Mesothelial cell of epicardium (in vitro differentiated cells): ENCODE measurements at regions not wholly inside any gene's neighbourhood (a gene's known extent, or its start where the extent isn't known, plus 50 kb on each side); places are given as distances from the start of the nearest gene placed in this dataset.

ENCODE experiments used
- DNase-seq, 2 experiments: peaks; one replicate each; pipeline ENCODE4 v3.0.0; 2021; ENCODE audit warnings: low spot score in 2 of 2; ENCODE audit not compliant: unreplicated experiment in 2 of 2
- H3K27ac Mint-ChIP-seq: 2 replicates; pipeline ENCODE4 v1.8.0; 2021; ENCODE audit warnings: mixed read lengths
- H3K27me3 Mint-ChIP-seq: 2 replicates; pipeline ENCODE4 v1.8.0; 2021; ENCODE audit warnings: low read depth, mixed read lengths
- H3K36me3 Mint-ChIP-seq: 2 replicates; pipeline ENCODE4 v1.8.0; 2021; ENCODE audit warnings: mixed read lengths
- H3K4me1 Mint-ChIP-seq: 2 replicates; pipeline ENCODE4 v1.8.0; 2021; ENCODE audit warnings: mixed read lengths
- H3K4me3 Mint-ChIP-seq: 2 replicates; pipeline ENCODE4 v1.8.0; 2021; ENCODE audit warnings: mild to moderate bottlenecking, moderate library complexity, mixed read lengths
- H3K9me3 Mint-ChIP-seq: 2 replicates; pipeline ENCODE4 v1.8.0; 2021; ENCODE audit warnings: mixed read lengths
- CTCF ChIP-seq: fragments of 200-600 bp; sonication (generic); IDR thresholded peaks from one replicate; pipeline ENCODE4 v1.5.0; 2021; ENCODE audit warnings: antibody characterized with exemption; ENCODE audit not compliant: unreplicated experiment

- H3K27ac Mint-ChIP-seq, result no peak overlapping the region
- no peaks in the 10 kb centered on the region for H3K4me1 Mint-ChIP-seq
- no peak for TF ChIP-seq CTCF
- no peaks in the 10 kb centered on the region for H3K36me3 Mint-ChIP-seq
- DNase-seq, result no peak
- peaks cover 11% of the 10 kb centered on the region for H3K27me3 Mint-ChIP-seq
- no peak overlapping the region for H3K4me3 Mint-ChIP-seq
- H3K9me3 Mint-ChIP-seq, result no peaks in the 10 kb centered on the region
Measured at GRCh38 chr13:61935710-61936109, 520.1 kb upstream of the PCDH20 start.

- Mint-ChIP-seq H3K4me1 (peaks cover 6% of the 10 kb centered on the region), H3K27ac (no peak overlapping the region), H3K4me3 (no peak overlapping the region), H3K9me3 (peaks cover 19% of the 10 kb centered on the region), H3K36me3 (no peaks in the 10 kb centered on the region), H3K27me3 (peaks cover 4% of the 10 kb centered on the region)
- DNase-seq, result no peak
- TF ChIP-seq CTCF, result no peak
Measured at GRCh38 chr13:61927648-61928047, 512.0 kb upstream of the PCDH20 start.

- DNase-seq, result no peak
- Mint-ChIP-seq H3K4me3 (no peak overlapping the region), H3K4me1 (no peaks in the 10 kb centered on the region), H3K27ac (no peak overlapping the region), H3K36me3 (no peaks in the 10 kb centered on the region), H3K9me3 (peaks cover 10% of the 10 kb centered on the region), H3K27me3 (no peaks in the 10 kb centered on the region)
- TF ChIP-seq CTCF, result no peak
Measured at GRCh38 chr13:61918841-61919240, 503.2 kb upstream of the PCDH20 start.

- Mint-ChIP-seq H3K4me1 (no peaks in the 10 kb centered on the region), H3K27me3 (no peaks in the 10 kb centered on the region), H3K36me3 (no peaks in the 10 kb centered on the region), H3K9me3 (no peaks in the 10 kb centered on the region), H3K4me3 (no peak overlapping the region), H3K27ac (no peak overlapping the region)
- DNase-seq, result no peak
- TF ChIP-seq CTCF, result no peak
Measured at GRCh38 chr13:61916483-61916882, 500.8 kb upstream of the PCDH20 start.

- peaks cover 4% of the 10 kb centered on the region for H3K9me3 Mint-ChIP-seq
- H3K4me3 Mint-ChIP-seq, result no peak overlapping the region
- no peak overlapping the region for H3K27ac Mint-ChIP-seq
- H3K36me3 Mint-ChIP-seq, result no peaks in the 10 kb centered on the region
- DNase-seq, result no peak
- no peaks in the 10 kb centered on the region for H3K4me1 Mint-ChIP-seq
- no peak for TF ChIP-seq CTCF
- no peaks in the 10 kb centered on the region for H3K27me3 Mint-ChIP-seq
Measured at GRCh38 chr13:61913183-61913582, 497.5 kb upstream of the PCDH20 start.
